H9 (cell line): ENCODE measurements at regions not wholly inside any gene's neighbourhood (a gene's known extent, or its start where the extent isn't known, plus 50 kb on each side); places are given as distances from the start of the nearest gene placed in this dataset.
A peak's percentile ranks its signal among the peaks of the same experiment; 100 is the strongest.

ENCODE experiments used
- DNase-seq: peaks from one replicate; pipeline ENCODE4 v3.0.0-alpha.2; 2017
- H2AFZ ChIP-seq: one replicate; pipeline ENCODE4 v1.6.1; 2013; ENCODE audit warnings: mild to moderate bottlenecking, low read length, control low read depth, moderate library complexity
- H2AK5ac ChIP-seq: 2 replicates; pipeline ENCODE4 v1.6.1; 2013; ENCODE audit warnings: low read length, control low read depth, mixed read lengths; ENCODE audit not compliant: insufficient read length
- H2BK120ac ChIP-seq: one replicate; pipeline ENCODE4 v1.6.1; 2013; ENCODE audit warnings: low read depth, mild to moderate bottlenecking, low read length, control low read depth, inconsistent platforms; ENCODE audit not compliant: poor library complexity, severe bottlenecking
- H2BK12ac ChIP-seq: 2 replicates; pipeline ENCODE4 v1.6.1; 2013; ENCODE audit warnings: low read length, control low read depth, mixed read lengths, low read depth; ENCODE audit not compliant: insufficient read length
- H2BK15ac ChIP-seq: 2 replicates; pipeline ENCODE4 v1.6.1; 2013; ENCODE audit warnings: low read depth, low read length, control low read depth
- H2BK20ac ChIP-seq: one replicate; pipeline ENCODE4 v1.6.1; 2013; ENCODE audit warnings: low read depth, mild to moderate bottlenecking, low read length, control low read depth, inconsistent platforms; ENCODE audit not compliant: poor library complexity, severe bottlenecking
- H2BK5ac ChIP-seq: 2 replicates; pipeline ENCODE4 v1.6.1; 2013; ENCODE audit warnings: low read length, control low read depth, mixed read lengths; ENCODE audit not compliant: insufficient read length
- H3K14ac ChIP-seq: 2 replicates; pipeline ENCODE4 v1.6.1; 2013; ENCODE audit warnings: low read length, control low read depth; ENCODE audit not compliant: insufficient read depth
- H3K18ac ChIP-seq: 2 replicates; pipeline ENCODE4 v1.6.1; 2013; ENCODE audit warnings: low read depth, mild to moderate bottlenecking, mixed read lengths, low read length, control low read depth; ENCODE audit not compliant: insufficient read length
- H3K23ac ChIP-seq: 2 replicates; pipeline ENCODE4 v1.6.1; 2013; ENCODE audit warnings: low read length, control low read depth, mixed read lengths, low read depth; ENCODE audit not compliant: insufficient read length
- H3K23me2 ChIP-seq: 2 replicates; pipeline ENCODE4 v1.6.1; 2013; ENCODE audit warnings: low read depth, mild to moderate bottlenecking, mixed read lengths, low read length, control low read depth; ENCODE audit not compliant: insufficient read length, poor library complexity, severe bottlenecking
- H3K27ac ChIP-seq: 2 replicates; pipeline ENCODE4 v1.5.1; 2013; ENCODE audit warnings: low read length, control low read depth, mixed read lengths, low read depth; ENCODE audit not compliant: insufficient read length
- H3K27me3 ChIP-seq: 2 replicates; pipeline ENCODE4 v1.6.1; 2013; ENCODE audit warnings: low read length, control low read depth, inconsistent platforms; ENCODE audit not compliant: insufficient read depth
- H3K4ac ChIP-seq: 2 replicates; pipeline ENCODE4 v1.6.1; 2013; ENCODE audit warnings: low read depth, mild to moderate bottlenecking, control low read depth, inconsistent platforms, low read length, moderate library complexity
- H3K4me1 ChIP-seq: 2 replicates; pipeline ENCODE4 v1.6.1; 2013; ENCODE audit warnings: low read length, control low read depth, inconsistent platforms; ENCODE audit not compliant: insufficient read depth
- H3K4me2 ChIP-seq: 2 replicates; pipeline ENCODE4 v1.6.1; 2013; ENCODE audit warnings: low read length, control low read depth, mixed read lengths; ENCODE audit not compliant: insufficient read length, insufficient read depth
- H3K56ac ChIP-seq: 2 replicates; pipeline ENCODE4 v1.6.1; 2013; ENCODE audit warnings: low read depth, mild to moderate bottlenecking, mixed read lengths, low read length, control low read depth; ENCODE audit not compliant: insufficient read length
- H3K79me1 ChIP-seq: 2 replicates; pipeline ENCODE4 v1.6.1; 2013; ENCODE audit warnings: low read depth, mild to moderate bottlenecking, moderate library complexity, low read length, control low read depth, inconsistent platforms; ENCODE audit not compliant: insufficient read depth, poor library complexity, severe bottlenecking
- H3K79me2 ChIP-seq: 2 replicates; pipeline ENCODE4 v1.6.1; 2013; ENCODE audit warnings: low read length, control low read depth, inconsistent platforms; ENCODE audit not compliant: insufficient read depth
- H3K9ac ChIP-seq: 2 replicates; pipeline ENCODE4 v1.6.1; 2013; ENCODE audit warnings: low read length, control low read depth, mixed read lengths; ENCODE audit not compliant: insufficient read length; ENCODE audit errors: extremely low read depth
- H3K9me3 ChIP-seq: one replicate; pipeline ENCODE4 v1.6.1; 2013; ENCODE audit warnings: low read depth, low read length, inconsistent platforms; ENCODE audit not compliant: control insufficient read depth
- H3T11ph ChIP-seq: one replicate; pipeline ENCODE4 v1.6.1; 2013; ENCODE audit warnings: mild to moderate bottlenecking, low read length, control low read depth, inconsistent platforms
- H4K20me1 ChIP-seq: one replicate; pipeline ENCODE4 v1.6.1; 2013; ENCODE audit not compliant: control insufficient read depth, insufficient read length, insufficient read depth
- H4K5ac ChIP-seq: 2 replicates; pipeline ENCODE4 v1.6.1; 2013; ENCODE audit warnings: low read depth, mild to moderate bottlenecking, mixed read lengths, low read length, control low read depth; ENCODE audit not compliant: insufficient read length
- H4K8ac ChIP-seq: replicated peaks from 2 replicates; pipeline ENCODE4 v1.6.1; 2013; ENCODE audit warnings: low read length, control low read depth, mixed read lengths, low read depth; ENCODE audit not compliant: insufficient read length
- H4K91ac ChIP-seq: 2 replicates; pipeline ENCODE4 v1.6.1; 2013; ENCODE audit warnings: low read depth, mild to moderate bottlenecking, moderate library complexity, mixed read lengths, low read length, control low read depth; ENCODE audit not compliant: insufficient read length
- H3K27ac Mint-ChIP-seq, 3 experiments: 2 replicates in 2 of 3; 3 replicates in 1 of 3; pipeline ENCODE4 v1.8.0; 2020 to 2021; ENCODE audit warnings: mixed read lengths in 3 of 3, mild to moderate bottlenecking in 1 of 3, moderate library complexity in 1 of 3
- H3K27me3 Mint-ChIP-seq: 2 replicates; pipeline ENCODE4 v1.8.0; 2021; ENCODE audit warnings: low read depth, mild to moderate bottlenecking, moderate library complexity, mixed read lengths
- H3K36me3 Mint-ChIP-seq, 3 experiments: 2 replicates in 2 of 3; 3 replicates in 1 of 3; pipeline ENCODE4 v1.8.0; 2020 to 2021; ENCODE audit warnings: low read depth in 3 of 3, mixed read lengths in 3 of 3; ENCODE audit not compliant: insufficient read depth in 1 of 3
- H3K4me1 Mint-ChIP-seq, 2 experiments: 2 replicates each; pipeline ENCODE4 v1.8.0; 2020; ENCODE audit warnings: mixed read lengths in 2 of 2
- H3K4me3 Mint-ChIP-seq, 2 experiments: 2 replicates in 1 of 2; 3 replicates in 1 of 2; pipeline ENCODE4 v1.8.0; 2020 to 2021; ENCODE audit warnings: mild to moderate bottlenecking in 2 of 2, mixed read lengths in 2 of 2, moderate library complexity in 1 of 2
- H3K9me3 Mint-ChIP-seq, 2 experiments: 2 replicates in 1 of 2; 3 replicates in 1 of 2; pipeline ENCODE4 v1.8.0; 2020; ENCODE audit warnings: mild to moderate bottlenecking in 2 of 2, mixed read lengths in 2 of 2, moderate library complexity in 1 of 2
- CTCF ChIP-seq: fragments of 200-600 bp; sonication (generic); conservative IDR thresholded peaks from 3 replicates; pipeline ENCODE4 v1.8.0; 2021; ENCODE audit warnings: antibody characterized with exemption, mild to moderate bottlenecking
- WGBS: extraction: QIAGEN DNeasy Blood & Tissue Kit; methylation state at CpG from one replicate; pipeline ENCODE4 v1.1.7; 2013; ENCODE audit warnings: missing lambda C conversion rate, low lambda C conversion rate, mixed read lengths; ENCODE audit not compliant: insufficient read length; ENCODE audit errors: extremely low coverage; 5-methylcytosine and 5-hydroxymethylcytosine counted together

- Histone ChIP-seq H2AK5ac (no peak overlapping the region), H4K91ac (no peak overlapping the region), H2BK5ac (no peak overlapping the region), H3K23me2 (no peaks in the 10 kb centered on the region), H3K4ac (no peak overlapping the region), H3K18ac (no peak overlapping the region), H4K20me1 (no peaks in the 10 kb centered on the region), H3K9ac (no peak overlapping the region), H3K4me2 (no peak overlapping the region), H4K5ac (no peak overlapping the region), H3K9me3 (no peaks in the 10 kb centered on the region), H3K27me3 (no peaks in the 10 kb centered on the region), H3T11ph (no peak overlapping the region), H3K79me1 (no peaks in the 10 kb centered on the region), H3K4me1 (no peaks in the 10 kb centered on the region; the same call in 1 of the 2 replicates), H2BK12ac (no peak overlapping the region), H3K14ac (no peak overlapping the region), H3K27ac (no peak overlapping the region), H4K8ac (no peak overlapping the region), H3K56ac (no peak overlapping the region), H2BK120ac (no peak overlapping the region), H3K79me2 (no peaks in the 10 kb centered on the region), H2AFZ (no peak overlapping the region), H2BK20ac (no peak overlapping the region), H3K23ac (no peak overlapping the region), H2BK15ac (no peak overlapping the region)
- H3K27me3 Mint-ChIP-seq, result peaks cover 6% of the 10 kb centered on the region; the same call in 1 of the 2 replicates
- WGBS, result no CpG with 5 or more reads among the region's 4 CpGs
- no peak overlapping the region for H3K4me3 Mint-ChIP-seq
- H3K36me3 Mint-ChIP-seq, result no peaks in the 10 kb centered on the region
- peak overlapping the region; percentile 55 to 87 (median 78); a peak in 4 of 7 replicates for H3K27ac Mint-ChIP-seq
- TF ChIP-seq CTCF, result no peak
- H3K4me1 Mint-ChIP-seq, result peaks cover 7% of the 10 kb centered on the region in 2 experiments
- DNase-seq, result no peak
- H3K9me3 Mint-ChIP-seq, result no peaks in the 10 kb centered on the region
These were observed 408.9 kb upstream of the ANO5 start for GRCh38 chr11:21783954-21784353.
